Esophagus squamous epithelium (tissue), 5 donors: ENCODE measurements at regions not wholly inside any gene's neighbourhood (a gene's known extent, or its start where the extent isn't known, plus 50 kb on each side); places are given as distances from the start of the nearest gene placed in this dataset.

Experiments used
- DNase-seq: peaks from one replicate; lab custom pipeline; 2025; lab: John Stamatoyannopoulos, UW
- H3K27ac ChIP-seq, 4 donors: fragments of 200-600 bp; sonication (generic); one replicate each; pipeline ENCODE4 v1.5.1; 2016 to 2019; ENCODE audit warnings: mild to moderate bottlenecking in 1 of 4
- H3K27me3 ChIP-seq, 4 donors: fragments of 200-600 bp; sonication (generic); 1 replicate in 3 of 4; 2 replicates in 1 of 4; pipeline versions ENCODE4 v1.5.1 to v1.6.0; 2017 to 2021; ENCODE audit warnings: antibody characterized with exemption in 1 of 4
- H3K36me3 ChIP-seq, 3 donors: fragments of 200-600 bp; sonication (generic); one replicate each; pipeline ENCODE4 v1.5.1; 2016 to 2019
- H3K4me1 ChIP-seq, 3 donors: fragments of 200-600 bp; sonication (generic); one replicate each; pipeline ENCODE4 v1.5.1; 2017 to 2019
- H3K4me3 ChIP-seq, 4 donors: fragments of 200-600 bp; sonication (generic); 1 replicate in 3 of 4; 2 replicates in 1 of 4; pipeline ENCODE4 v1.5.1; 2016 to 2019; ENCODE audit warnings: mild to moderate bottlenecking in 2 of 4, moderate library complexity in 1 of 4
- H3K9me3 ChIP-seq, 3 donors: fragments of 200-600 bp; sonication (generic); one replicate each; pipeline ENCODE4 v1.5.1; 2016 to 2019
- POLR2A ChIP-seq, 4 donors: fragments of 450-650 bp; IDR thresholded peaks; one replicate each; pipeline ENCODE4 v1.6.1; 2017; ENCODE audit warnings: antibody characterized with exemption in 4 of 4, mild to moderate bottlenecking in 4 of 4, moderate library complexity in 3 of 4
- WGBS, 2 donors: methylation state at CpG; one replicate each; pipeline ENCODE4 v1.1.5; 2018; 5-methylcytosine and 5-hydroxymethylcytosine counted together
- intact Hi-C: fragments of 100-400 bp; cut with DNase I; formaldehyde crosslinking; loops from one replicate; pipeline ENCODE4 v1.15.0; 2022
- TF ChIP-seq, protein P1 (sequence below), 6 experiments: fragments of 450-650 bp in 4 of 6; fragments of 200-600 bp in 2 of 6; sonication (generic) in 2 of 6; IDR thresholded peaks; one replicate each; pipeline ENCODE4 v1.5.1; 2016 to 2019; ENCODE audit warnings: antibody characterized with exemption in 6 of 6, mild to moderate bottlenecking in 4 of 6, moderate library complexity in 4 of 6
- donor health status: DM: yes; HTN: yes; CAD: no.

DNA sequence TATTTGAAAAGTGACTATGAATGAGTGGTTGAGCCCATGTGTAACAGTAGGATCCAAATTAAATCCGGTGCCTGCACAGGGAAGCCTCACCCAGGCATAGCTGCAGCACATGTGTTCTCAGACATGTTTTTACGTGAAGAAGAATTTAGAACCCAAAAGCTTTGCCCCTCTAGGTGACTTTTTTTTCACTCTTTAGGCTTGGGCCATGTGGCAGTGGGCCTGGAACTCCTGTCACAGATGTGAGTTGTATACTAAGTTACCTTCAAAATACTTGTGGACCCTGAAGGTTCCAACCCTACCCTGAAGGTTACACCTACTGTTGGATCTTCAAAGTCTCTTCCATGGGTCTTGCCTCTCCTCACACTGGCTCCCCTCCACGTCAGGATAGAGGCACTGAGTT is 146.6 kb downstream of the GAS1 start:
- H3K4me1 ChIP-seq: peaks cover 0 to 8% (median 0%) of the 10 kb centered on the region in 3 donors
- H3K36me3 ChIP-seq: no peaks in the 10 kb centered on the region
- no peak for TF ChIP-seq POLR2A (IDR thresholded peaks at IDR 0.05)
- TF ChIP-seq, protein P1, sequence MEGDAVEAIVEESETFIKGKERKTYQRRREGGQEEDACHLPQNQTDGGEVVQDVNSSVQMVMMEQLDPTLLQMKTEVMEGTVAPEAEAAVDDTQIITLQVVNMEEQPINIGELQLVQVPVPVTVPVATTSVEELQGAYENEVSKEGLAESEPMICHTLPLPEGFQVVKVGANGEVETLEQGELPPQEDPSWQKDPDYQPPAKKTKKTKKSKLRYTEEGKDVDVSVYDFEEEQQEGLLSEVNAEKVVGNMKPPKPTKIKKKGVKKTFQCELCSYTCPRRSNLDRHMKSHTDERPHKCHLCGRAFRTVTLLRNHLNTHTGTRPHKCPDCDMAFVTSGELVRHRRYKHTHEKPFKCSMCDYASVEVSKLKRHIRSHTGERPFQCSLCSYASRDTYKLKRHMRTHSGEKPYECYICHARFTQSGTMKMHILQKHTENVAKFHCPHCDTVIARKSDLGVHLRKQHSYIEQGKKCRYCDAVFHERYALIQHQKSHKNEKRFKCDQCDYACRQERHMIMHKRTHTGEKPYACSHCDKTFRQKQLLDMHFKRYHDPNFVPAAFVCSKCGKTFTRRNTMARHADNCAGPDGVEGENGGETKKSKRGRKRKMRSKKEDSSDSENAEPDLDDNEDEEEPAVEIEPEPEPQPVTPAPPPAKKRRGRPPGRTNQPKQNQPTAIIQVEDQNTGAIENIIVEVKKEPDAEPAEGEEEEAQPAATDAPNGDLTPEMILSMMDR (IDR thresholded peaks at IDR 0.05): no peak
- no peaks in the 10 kb centered on the region for H3K9me3 ChIP-seq
- no peak overlapping the region for H3K27ac ChIP-seq
- WGBS, 2 donors: 42 to 65% methylated on average over 3 of the region's 3 CpGs
- intact Hi-C loops: no loop called here
- H3K27me3 ChIP-seq: no peaks in the 10 kb centered on the region
- no peak overlapping the region for H3K4me3 ChIP-seq
- DNase-seq: no peak

DNA sequence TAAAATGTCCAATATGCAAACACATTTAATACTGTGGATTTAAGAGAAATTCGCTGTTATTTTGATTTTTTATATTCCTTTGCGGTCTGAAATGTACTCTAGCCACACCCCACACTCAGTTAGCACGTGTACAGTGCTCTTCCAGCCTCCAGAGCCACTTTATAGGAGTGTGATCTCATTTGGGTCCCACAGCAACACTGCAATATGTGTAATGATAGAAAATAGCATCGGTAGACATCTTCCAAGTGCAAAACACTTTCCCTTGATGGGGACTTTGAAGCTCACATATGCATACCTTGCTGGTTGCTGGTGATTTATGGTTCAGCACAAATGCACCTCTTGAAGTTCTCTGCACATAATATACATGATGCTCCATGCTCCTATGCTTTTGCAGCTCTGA is 148.3 kb downstream of the GAS1 start:
- intact Hi-C loops: no loop called here
- Histone ChIP-seq H3K4me1 (peaks cover 0 to 16% (median 0%) of the 10 kb centered on the region in 3 donors), H3K27me3 (no peaks in the 10 kb centered on the region), H3K36me3 (no peaks in the 10 kb centered on the region), H3K4me3 (no peak overlapping the region), H3K9me3 (no peaks in the 10 kb centered on the region), H3K27ac (no peak overlapping the region)
- 71 to 85% methylated on average over 4 of the region's 4 CpGs for WGBS, 2 donors
- DNase-seq: no peak
- TF ChIP-seq, protein P1 (IDR thresholded peaks at IDR 0.05): no peak
- TF ChIP-seq POLR2A (IDR thresholded peaks at IDR 0.05): no peak

DNA sequence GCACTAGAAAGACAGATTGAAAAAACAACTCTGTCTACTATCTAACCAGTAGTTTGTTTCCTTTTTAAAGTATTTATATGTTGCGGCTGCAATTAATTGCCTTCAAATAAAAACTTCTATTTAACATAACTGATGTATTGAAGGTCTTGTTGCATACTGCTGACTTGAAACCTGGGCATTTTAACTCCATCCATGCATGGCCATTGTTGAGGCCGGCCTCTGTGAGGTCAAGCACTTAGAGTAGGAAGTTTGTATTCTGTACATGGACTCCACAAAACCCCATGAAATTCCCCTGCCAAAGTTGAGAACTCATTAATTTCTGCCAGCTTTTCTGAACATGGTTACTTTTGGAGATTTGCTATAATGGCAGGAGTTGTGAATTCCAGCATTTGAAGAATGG is 150.6 kb downstream of the GAS1 start:
- Histone ChIP-seq H3K27me3 (no peaks in the 10 kb centered on the region), H3K27ac (peak overlapping the region in 1 of 4 donors; percentile 25), H3K4me1 (peaks cover 0 to 15% (median 0%) of the 10 kb centered on the region in 3 donors), H3K36me3 (no peaks in the 10 kb centered on the region), H3K9me3 (no peaks in the 10 kb centered on the region), H3K4me3 (no peak overlapping the region)
- intact Hi-C loops: no loop called here
- no peak for TF ChIP-seq POLR2A (IDR thresholded peaks at IDR 0.05)
- TF ChIP-seq, protein P1 (IDR thresholded peaks at IDR 0.05): no peak
- WGBS, 2 donors: 75 to 91% methylated on average over 2 of the region's 2 CpGs
- DNase-seq: no peak

DNA sequence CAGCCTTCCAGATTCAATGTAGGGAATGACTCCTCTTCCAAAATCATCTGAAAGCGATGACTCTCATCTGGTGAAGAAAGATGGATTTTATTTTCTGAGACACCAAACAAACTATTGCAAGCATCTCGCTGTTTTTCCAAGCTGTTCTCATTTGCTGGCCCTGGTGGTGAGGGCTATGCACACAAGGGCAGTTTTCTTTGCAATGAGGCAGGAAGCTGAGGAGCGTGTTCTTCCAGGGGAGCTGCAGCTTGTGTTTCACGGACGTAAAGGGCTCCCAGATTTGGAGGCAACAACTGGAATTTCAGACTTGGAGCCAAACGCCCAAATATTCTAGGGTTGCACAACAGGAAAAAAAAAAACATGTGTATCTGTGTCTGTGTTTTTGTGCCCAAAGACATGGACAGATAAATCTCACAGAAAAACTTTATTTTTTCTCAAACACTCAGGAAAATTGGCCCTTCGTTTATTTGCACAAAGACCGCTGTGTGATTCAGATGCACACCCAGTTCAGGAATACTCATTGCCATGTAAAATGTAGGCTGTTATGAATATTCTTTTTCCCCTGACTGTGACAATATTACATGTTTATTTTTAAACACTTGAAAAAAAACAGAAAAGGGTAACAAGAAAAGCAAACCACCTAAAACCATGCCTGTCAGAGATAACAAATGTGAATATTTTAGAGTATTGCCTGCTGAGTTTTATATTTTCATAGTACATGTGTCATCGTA is 151.3 kb downstream of the GAS1 start:
- intact Hi-C loops: no loop called here
- H3K9me3 ChIP-seq: no peaks in the 10 kb centered on the region
- TF ChIP-seq, protein P1 (IDR thresholded peaks at IDR 0.05): peak in 1 of 6 experiments; percentile 14
- TF ChIP-seq POLR2A (IDR thresholded peaks at IDR 0.05): no peak
- H3K4me1 ChIP-seq: peaks cover 0 to 8% (median 0%) of the 10 kb centered on the region in 3 donors
- H3K27ac ChIP-seq: peak overlapping the region in 1 of 4 donors; percentile 58
- no peak overlapping the region for H3K4me3 ChIP-seq
- WGBS, 2 donors: 52 to 72% methylated on average over 9 of the region's 9 CpGs
- no peaks in the 10 kb centered on the region for H3K36me3 ChIP-seq
- no peaks in the 10 kb centered on the region for H3K27me3 ChIP-seq
- no peak for DNase-seq

DNA sequence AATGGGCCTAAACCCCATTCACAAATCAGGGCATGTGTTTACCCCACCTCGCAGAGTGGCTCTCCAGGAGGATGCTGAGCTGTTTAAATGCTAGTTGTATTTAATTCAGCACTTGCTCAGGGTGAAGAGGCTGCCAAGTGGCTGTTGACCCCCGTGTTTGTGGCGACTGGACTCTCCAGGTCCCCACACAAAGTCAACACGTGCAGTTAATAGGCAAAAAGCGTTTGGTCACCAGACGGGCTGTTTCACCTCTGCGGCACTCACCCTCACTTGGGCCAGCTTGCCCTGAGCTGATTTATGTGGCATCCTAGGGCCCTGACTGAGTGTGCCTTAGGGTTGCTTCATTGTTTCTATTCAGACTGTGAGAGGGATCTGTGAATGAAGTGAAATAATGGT is 152.3 kb downstream of the GAS1 start:
- intact Hi-C loops: no loop called here
- peak overlapping the region in 1 of 4 donors; percentile 17 for H3K4me3 ChIP-seq
- WGBS, 2 donors: 81 to 87% methylated on average over 3 to 6 of the region's 7 CpGs
- TF ChIP-seq, protein P1 (IDR thresholded peaks at IDR 0.05): no peak
- TF ChIP-seq POLR2A (IDR thresholded peaks at IDR 0.05): no peak
- DNase-seq: no peak
- H3K4me1 ChIP-seq: peaks cover 0 to 8% (median 0%) of the 10 kb centered on the region in 3 donors
- H3K36me3 ChIP-seq: no peaks in the 10 kb centered on the region
- H3K9me3 ChIP-seq: no peaks in the 10 kb centered on the region
- H3K27ac ChIP-seq: peak overlapping the region in 2 of 4 donors; percentile 58 to 66
- no peaks in the 10 kb centered on the region for H3K27me3 ChIP-seq
